Liver (tissue), 8 donors: ENCODE measurements at regions not wholly inside any gene's neighbourhood (a gene's known extent, or its start where the extent isn't known, plus 50 kb on each side); places are given as distances from the start of the nearest gene placed in this dataset.

Experiments used
- DNase-seq: peaks from one replicate; pipeline ENCODE4 v3.0.0-alpha.2; 2017; ENCODE audit warnings: low spot score
- H3K27ac ChIP-seq, 2 donors: one replicate each; pipeline ENCODE4 v1.7.0; 2013; ENCODE audit warnings: inconsistent platforms in 2 of 2, low read length in 2 of 2, control low read depth in 1 of 2, low read depth in 1 of 2, mild to moderate bottlenecking in 1 of 2
- H3K27me3 ChIP-seq, 4 donors: one replicate each; pipeline versions ENCODE4 v1.6.1 to v1.7.0; 2013; ENCODE audit warnings: low read length in 3 of 4, inconsistent platforms in 1 of 4, mild to moderate bottlenecking in 1 of 4, moderate library complexity in 1 of 4; ENCODE audit not compliant: control insufficient read depth in 4 of 4, insufficient read depth in 4 of 4
- H3K36me3 ChIP-seq, 4 donors: one replicate each; pipeline versions ENCODE4 v1.6.1 to v1.7.0; 2013; ENCODE audit warnings: low read length in 3 of 4, mild to moderate bottlenecking in 3 of 4, low read depth in 1 of 4, moderate library complexity in 1 of 4; ENCODE audit not compliant: control insufficient read depth in 4 of 4, insufficient read depth in 3 of 4
- H3K4me1 ChIP-seq, 4 donors: one replicate each; pipeline versions ENCODE4 v1.6.1 to v1.7.0; 2013; ENCODE audit warnings: low read length in 3 of 4, mild to moderate bottlenecking in 3 of 4, moderate library complexity in 1 of 4; ENCODE audit not compliant: control insufficient read depth in 4 of 4, insufficient read depth in 4 of 4
- H3K4me3 ChIP-seq, 3 donors: one replicate each; pipeline versions ENCODE4 v1.6.1 to v1.7.0; 2013; ENCODE audit warnings: low read length in 3 of 3, control low read depth in 1 of 3, low read depth in 1 of 3, mild to moderate bottlenecking in 1 of 3
- H3K9ac ChIP-seq, 2 donors: one replicate each; pipeline ENCODE4 v1.7.0; 2013; ENCODE audit warnings: low read length in 2 of 2, mild to moderate bottlenecking in 2 of 2, moderate library complexity in 2 of 2, control low read depth in 1 of 2, low read depth in 1 of 2
- H3K9me3 ChIP-seq, 4 donors: one replicate each; pipeline versions ENCODE4 v1.6.1 to v1.7.0; 2013; ENCODE audit warnings: low read length in 3 of 4; ENCODE audit not compliant: control insufficient read depth in 4 of 4
- NR2F2 ChIP-seq: IDR thresholded peaks from 2 replicates; pipeline ENCODE4 v1.6.1; 2016; ENCODE audit warnings: antibody characterized with exemption
- SP1 ChIP-seq: IDR thresholded peaks from 2 replicates; pipeline ENCODE4 v1.6.1; 2018; ENCODE audit warnings: antibody characterized with exemption, mild to moderate bottlenecking
- WGBS: extraction: QIAGEN DNeasy Blood & Tissue Kit; methylation state at CpG from one replicate; pipeline ENCODE4 v1.1.7; 2013; 5-methylcytosine and 5-hydroxymethylcytosine counted together
- TF ChIP-seq, protein P1 (sequence below): fragments of 150-350 bp; IDR thresholded peaks from 2 replicates; pipeline ENCODE4 v1.5.1; 2017; ENCODE audit warnings: improper control_type of control experiment, low read depth, low read length; ENCODE audit not compliant: missing input control
- TF ChIP-seq, protein P2 (sequence below): IDR thresholded peaks from 2 replicates; pipeline ENCODE4 v1.6.1; 2016; ENCODE audit warnings: antibody characterized with exemption, mild to moderate bottlenecking
- donor health status: healthy.
- donor health status: healthy.
- donor health status: healthy.
- donor health status: healthy.
- donor health status: healthy.

DNA sequence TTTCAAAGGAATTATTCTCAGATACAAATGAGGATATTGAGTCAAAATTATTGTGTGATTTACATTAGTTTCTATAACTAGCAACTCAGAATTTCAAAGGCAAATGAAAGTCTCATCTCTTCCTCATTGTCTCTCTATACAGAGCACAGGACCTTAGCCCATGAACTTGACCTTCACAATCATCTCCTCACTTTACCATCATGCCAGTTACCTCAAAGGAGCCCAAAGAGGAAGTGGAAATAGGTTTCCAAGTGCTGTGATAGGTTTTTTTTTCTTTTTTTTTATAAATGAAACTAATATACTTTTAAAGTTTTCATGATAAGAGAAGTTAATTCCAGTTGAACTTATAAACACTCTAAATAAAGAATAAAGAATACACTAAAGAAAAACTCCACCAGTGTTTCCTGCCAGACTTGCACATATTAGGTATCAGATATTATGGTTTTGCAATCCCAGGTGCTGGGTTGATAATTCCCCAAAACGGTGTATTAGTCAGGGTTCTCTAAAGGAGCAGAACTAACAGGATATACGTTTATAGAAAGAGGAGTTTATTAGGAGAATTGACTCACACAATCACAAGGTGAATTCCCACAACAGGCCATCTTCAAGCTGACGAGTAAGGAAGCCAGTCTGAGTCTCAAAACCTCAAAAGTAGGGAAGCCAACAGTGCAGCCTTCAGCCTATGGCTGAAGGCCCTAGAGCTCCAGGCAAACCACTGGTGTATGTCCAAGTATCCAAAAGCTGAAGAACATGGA, 50.1 kb upstream of the ADAMTS16 start:
- Histone ChIP-seq H3K4me3 (no peak overlapping the region), H3K9ac (no peak overlapping the region), H3K4me1 (no peaks in the 10 kb centered on the region), H3K36me3 (no peaks in the 10 kb centered on the region), H3K9me3 (no peaks in the 10 kb centered on the region), H3K27me3 (no peaks in the 10 kb centered on the region), H3K27ac (no peak overlapping the region)
- no peak for DNase-seq
- WGBS, result 83% methylated on average over 3 of the region's 3 CpGs
- TF ChIP-seq, protein P1, sequence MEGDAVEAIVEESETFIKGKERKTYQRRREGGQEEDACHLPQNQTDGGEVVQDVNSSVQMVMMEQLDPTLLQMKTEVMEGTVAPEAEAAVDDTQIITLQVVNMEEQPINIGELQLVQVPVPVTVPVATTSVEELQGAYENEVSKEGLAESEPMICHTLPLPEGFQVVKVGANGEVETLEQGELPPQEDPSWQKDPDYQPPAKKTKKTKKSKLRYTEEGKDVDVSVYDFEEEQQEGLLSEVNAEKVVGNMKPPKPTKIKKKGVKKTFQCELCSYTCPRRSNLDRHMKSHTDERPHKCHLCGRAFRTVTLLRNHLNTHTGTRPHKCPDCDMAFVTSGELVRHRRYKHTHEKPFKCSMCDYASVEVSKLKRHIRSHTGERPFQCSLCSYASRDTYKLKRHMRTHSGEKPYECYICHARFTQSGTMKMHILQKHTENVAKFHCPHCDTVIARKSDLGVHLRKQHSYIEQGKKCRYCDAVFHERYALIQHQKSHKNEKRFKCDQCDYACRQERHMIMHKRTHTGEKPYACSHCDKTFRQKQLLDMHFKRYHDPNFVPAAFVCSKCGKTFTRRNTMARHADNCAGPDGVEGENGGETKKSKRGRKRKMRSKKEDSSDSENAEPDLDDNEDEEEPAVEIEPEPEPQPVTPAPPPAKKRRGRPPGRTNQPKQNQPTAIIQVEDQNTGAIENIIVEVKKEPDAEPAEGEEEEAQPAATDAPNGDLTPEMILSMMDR, result no peak
- TF ChIP-seq NR2F2 (no peak), SP1 (no peak)
- TF ChIP-seq, protein P2, sequence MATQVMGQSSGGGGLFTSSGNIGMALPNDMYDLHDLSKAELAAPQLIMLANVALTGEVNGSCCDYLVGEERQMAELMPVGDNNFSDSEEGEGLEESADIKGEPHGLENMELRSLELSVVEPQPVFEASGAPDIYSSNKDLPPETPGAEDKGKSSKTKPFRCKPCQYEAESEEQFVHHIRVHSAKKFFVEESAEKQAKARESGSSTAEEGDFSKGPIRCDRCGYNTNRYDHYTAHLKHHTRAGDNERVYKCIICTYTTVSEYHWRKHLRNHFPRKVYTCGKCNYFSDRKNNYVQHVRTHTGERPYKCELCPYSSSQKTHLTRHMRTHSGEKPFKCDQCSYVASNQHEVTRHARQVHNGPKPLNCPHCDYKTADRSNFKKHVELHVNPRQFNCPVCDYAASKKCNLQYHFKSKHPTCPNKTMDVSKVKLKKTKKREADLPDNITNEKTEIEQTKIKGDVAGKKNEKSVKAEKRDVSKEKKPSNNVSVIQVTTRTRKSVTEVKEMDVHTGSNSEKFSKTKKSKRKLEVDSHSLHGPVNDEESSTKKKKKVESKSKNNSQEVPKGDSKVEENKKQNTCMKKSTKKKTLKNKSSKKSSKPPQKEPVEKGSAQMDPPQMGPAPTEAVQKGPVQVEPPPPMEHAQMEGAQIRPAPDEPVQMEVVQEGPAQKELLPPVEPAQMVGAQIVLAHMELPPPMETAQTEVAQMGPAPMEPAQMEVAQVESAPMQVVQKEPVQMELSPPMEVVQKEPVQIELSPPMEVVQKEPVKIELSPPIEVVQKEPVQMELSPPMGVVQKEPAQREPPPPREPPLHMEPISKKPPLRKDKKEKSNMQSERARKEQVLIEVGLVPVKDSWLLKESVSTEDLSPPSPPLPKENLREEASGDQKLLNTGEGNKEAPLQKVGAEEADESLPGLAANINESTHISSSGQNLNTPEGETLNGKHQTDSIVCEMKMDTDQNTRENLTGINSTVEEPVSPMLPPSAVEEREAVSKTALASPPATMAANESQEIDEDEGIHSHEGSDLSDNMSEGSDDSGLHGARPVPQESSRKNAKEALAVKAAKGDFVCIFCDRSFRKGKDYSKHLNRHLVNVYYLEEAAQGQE, result no peak
